H1 (cell line): ENCODE measurements at regions not wholly inside any gene's neighbourhood (a gene's known extent, or its start where the extent isn't known, plus 50 kb on each side); places are given as distances from the start of the nearest gene placed in this dataset.

ENCODE experiments used
- CTCF ChIA-PET: fragments of 300-600 bp; sonication (Branson Sonifier 250); formaldehyde crosslinking; loops from one replicate; lab custom pipeline; 2021; ENCODE audit not compliant: partially characterized antibody; lab: Charles Lee
- POLR2A ChIA-PET: fragments of 300-600 bp; sonication (Branson Sonifier 250); formaldehyde crosslinking; loops from one replicate; lab custom pipeline; 2021; ENCODE audit warnings: inconsistent platforms; ENCODE audit not compliant: partially characterized antibody; lab: Charles Lee
- DNase-seq, 2 experiments: peaks; one replicate each; pipeline versions ENCODE4 v3.0.0 to v3.0.0-alpha.2; 2010 to 2022; ENCODE audit warnings: low spot score in 2 of 2, low read depth in 1 of 2, mixed read lengths in 1 of 2
- FAIRE-seq: peaks from 2 replicates; lab custom pipeline; 2011; peaks lifted over from hg19 to GRCh38; lab: Jason Lieb, UNC
- H2AFZ ChIP-seq: 2 replicates; pipeline ENCODE4 v1.8.1; 2012; ENCODE audit warnings: low read length, inconsistent platforms
- H2AK5ac ChIP-seq: 2 replicates; pipeline ENCODE4 v1.6.1; 2013; ENCODE audit warnings: low read depth, low read length
- H2BK120ac ChIP-seq: replicated peaks from 2 replicates; pipeline ENCODE3; 2013; ENCODE audit warnings: low read depth, low read length, inconsistent platforms
- H2BK12ac ChIP-seq: 2 replicates; pipeline ENCODE4 v1.6.1; 2013; ENCODE audit warnings: low read depth, low read length
- H2BK15ac ChIP-seq: 2 replicates; pipeline ENCODE4 v1.6.1; 2013; ENCODE audit warnings: low read length
- H2BK20ac ChIP-seq: 2 replicates; pipeline ENCODE4 v1.6.1; 2013; ENCODE audit warnings: low read length
- H2BK5ac ChIP-seq: 2 replicates; pipeline ENCODE4 v1.6.1; 2013; ENCODE audit warnings: low read depth, low read length
- H3K14ac ChIP-seq: 2 replicates; pipeline ENCODE4 v1.6.1; 2013; ENCODE audit warnings: inconsistent platforms; ENCODE audit not compliant: insufficient read length
- H3K18ac ChIP-seq: 2 replicates; pipeline ENCODE4 v1.6.1; 2013; ENCODE audit warnings: low read length; ENCODE audit errors: extremely low read depth
- H3K23ac ChIP-seq: 2 replicates; pipeline ENCODE4 v1.6.1; 2013; ENCODE audit warnings: inconsistent platforms; ENCODE audit not compliant: insufficient read length
- H3K23me2 ChIP-seq: 2 replicates; pipeline ENCODE4 v1.6.1; 2013; ENCODE audit warnings: low read depth, low read length
- H3K27ac ChIP-seq: 2 replicates; pipeline ENCODE4 v1.6.1; 2011; ENCODE audit warnings: low read depth, low read length, inconsistent platforms
- H3K27me3 ChIP-seq, 4 experiments: replicated peaks in 1 of 4; 1 replicate in 1 of 4; 2 replicates in 3 of 4; pipeline versions ENCODE4 v1.6.1 to v1.8.1; 2011 to 2013; ENCODE audit warnings: low read length in 3 of 4, mild to moderate bottlenecking in 3 of 4, inconsistent platforms in 2 of 4, mixed read lengths in 2 of 4, moderate library complexity in 1 of 4; ENCODE audit not compliant: control insufficient read depth in 3 of 4, insufficient read depth in 3 of 4; ENCODE audit errors: extremely low read depth in 1 of 4
- H3K36me3 ChIP-seq, 4 experiments: 2 replicates each; pipeline versions ENCODE4 v1.6.1 to v1.8.1; 2011 to 2013; ENCODE audit warnings: mild to moderate bottlenecking in 4 of 4, low read length in 3 of 4, moderate library complexity in 2 of 4, control low read depth in 1 of 4, inconsistent platforms in 1 of 4; ENCODE audit not compliant: insufficient read depth in 4 of 4, control insufficient read depth in 2 of 4
- H3K4ac ChIP-seq: replicated peaks from 2 replicates; pipeline ENCODE3; 2013; ENCODE audit warnings: low read length, low read depth, mixed read lengths, inconsistent platforms; ENCODE audit not compliant: insufficient read length
- H3K4me1 ChIP-seq, 4 experiments: replicated peaks in 1 of 4; 1 replicate in 1 of 4; 2 replicates in 3 of 4; pipeline versions ENCODE4 v1.6.1 to v1.8.1; 2011 to 2013; ENCODE audit warnings: low read length in 3 of 4, inconsistent platforms in 2 of 4, mixed read lengths in 1 of 4; ENCODE audit not compliant: insufficient read depth in 4 of 4, control insufficient read depth in 3 of 4
- H3K4me2 ChIP-seq, 2 experiments: 2 replicates each; pipeline versions ENCODE4 v1.6.1 to v1.8.1; 2011 to 2013; ENCODE audit warnings: low read depth in 2 of 2, low read length in 2 of 2, control low read depth in 1 of 2, inconsistent platforms in 1 of 2, mild to moderate bottlenecking in 1 of 2; ENCODE audit not compliant: insufficient read depth in 1 of 2
- H3K4me3 ChIP-seq, 4 experiments: fragments of 200-600, 300-600 bp in 1 of 4; sonication (generic), shearing (Covaris generic), sonication (Bioruptor Twin) in 1 of 4; 2 replicates each; pipeline versions ENCODE4 v1.5.1 to v1.8.1; 2011 to 2016; ENCODE audit warnings: low read length in 4 of 4, low read depth in 3 of 4, control low read depth in 2 of 4, inconsistent platforms in 2 of 4, mild to moderate bottlenecking in 2 of 4, mixed read lengths in 1 of 4, moderate library complexity in 1 of 4; ENCODE audit not compliant: insufficient read depth in 2 of 4; ENCODE audit errors: extremely low read depth in 1 of 4
- H3K56ac ChIP-seq: replicated peaks from 2 replicates; pipeline ENCODE3; 2013; ENCODE audit warnings: low read depth, mild to moderate bottlenecking, mixed read lengths, low read length, inconsistent platforms; ENCODE audit not compliant: insufficient read length
- H3K79me1 ChIP-seq: 2 replicates; pipeline ENCODE4 v1.6.1; 2013; ENCODE audit warnings: low read depth, low read length, control low read depth
- H3K79me2 ChIP-seq, 2 experiments: 2 replicates each; pipeline versions ENCODE4 v1.6.1 to v1.8.1; 2012 to 2013; ENCODE audit warnings: low read length in 2 of 2, mild to moderate bottlenecking in 2 of 2, inconsistent platforms in 1 of 2; ENCODE audit not compliant: insufficient read depth in 2 of 2, control insufficient read depth in 1 of 2
- H3K9ac ChIP-seq, 4 experiments: replicated peaks in 1 of 4; 1 replicate in 1 of 4; 2 replicates in 3 of 4; pipeline versions ENCODE4 v1.6.1 to v1.8.1; 2011 to 2013; ENCODE audit warnings: low read depth in 3 of 4, low read length in 3 of 4, control low read depth in 2 of 4, mild to moderate bottlenecking in 2 of 4, moderate library complexity in 2 of 4, inconsistent platforms in 1 of 4; ENCODE audit errors: extremely low read depth in 1 of 4
- H3K9me3 ChIP-seq, 2 experiments: 2 replicates each; pipeline versions ENCODE4 v1.6.1 to v1.8.1; 2012 to 2013; ENCODE audit warnings: mild to moderate bottlenecking in 2 of 2, moderate library complexity in 2 of 2, control low read depth in 1 of 2, inconsistent platforms in 1 of 2, low read depth in 1 of 2, low read length in 1 of 2, mixed read lengths in 1 of 2; ENCODE audit not compliant: insufficient read depth in 2 of 2
- H4K20me1 ChIP-seq, 2 experiments: replicated peaks in 1 of 2; 2 replicates each; pipeline versions ENCODE3 to v1.8.1; 2011 to 2013; ENCODE audit warnings: inconsistent platforms in 2 of 2, low read length in 2 of 2, mild to moderate bottlenecking in 1 of 2; ENCODE audit not compliant: insufficient read depth in 2 of 2, control insufficient read depth in 1 of 2
- H4K5ac ChIP-seq: 2 replicates; pipeline ENCODE4 v1.6.1; 2013; ENCODE audit warnings: low read length, low read depth, mixed read lengths, inconsistent platforms; ENCODE audit not compliant: insufficient read length
- H4K8ac ChIP-seq: 2 replicates; pipeline ENCODE4 v1.8.0; 2013; ENCODE audit warnings: mild to moderate bottlenecking, moderate library complexity, low read length, inconsistent platforms; ENCODE audit not compliant: insufficient read depth; ENCODE audit errors: extremely low read depth
- H4K91ac ChIP-seq: replicated peaks from 2 replicates; pipeline ENCODE3; 2013; ENCODE audit warnings: low read length, mixed read lengths, inconsistent platforms; ENCODE audit not compliant: insufficient read length
- BCL11A ChIP-seq, 2 experiments: IDR thresholded peaks; one replicate each; pipeline ENCODE4 v1.6.1; 2011; ENCODE audit warnings: low read depth in 2 of 2, low read length in 2 of 2, mild to moderate bottlenecking in 2 of 2
- NRF1 ChIP-seq: IDR thresholded peaks from 2 replicates; pipeline ENCODE4 v1.6.1; 2011; ENCODE audit warnings: mild to moderate bottlenecking, low read depth, low read length, improper control_type of control experiment
- SP2 ChIP-seq: IDR thresholded peaks from 2 replicates; pipeline ENCODE4 v1.6.1; 2012; ENCODE audit warnings: mild to moderate bottlenecking, low read length, inconsistent platforms
- TCF12 ChIP-seq: IDR thresholded peaks from 2 replicates; pipeline ENCODE4 v1.6.1; 2011; ENCODE audit warnings: low read depth, mild to moderate bottlenecking, low read length
- USF2 ChIP-seq: IDR thresholded peaks from 2 replicates; pipeline ENCODE4 v1.6.1; 2011; ENCODE audit warnings: low read length, improper control_type of control experiment
- WGBS, 2 experiments: shearing (Covaris generic) in 1 of 2; methylation state at CpG; one replicate each; pipeline versions ENCODE4 v1.1.6 to v1.1.7; 2013 to 2015; ENCODE audit warnings: low lambda C conversion rate in 2 of 2, mixed read lengths in 2 of 2, inconsistent platforms in 1 of 2, low coverage in 1 of 2, missing lambda C conversion rate in 1 of 2; ENCODE audit not compliant: insufficient replicate concordance in 2 of 2, insufficient coverage in 1 of 2, insufficient read length in 1 of 2; ENCODE audit errors: extremely low coverage in 1 of 2, missing lambda C conversion rate in 1 of 2; 5-methylcytosine and 5-hydroxymethylcytosine counted together

- H3K79me2 ChIP-seq, result no peaks in the 10 kb centered on the region
- CTCF ChIA-PET, result interaction anchor here (1.6 kb wide), 1 partner anchor 83 kb away, joined by 3 read pairs; no protein-coding TSS in a partner anchor
- H2BK15ac ChIP-seq, result no peak overlapping the region
- H3K23me2 ChIP-seq, result no peaks in the 10 kb centered on the region
- H2BK12ac ChIP-seq, result no peak overlapping the region
- POLR2A ChIA-PET, result no interaction called here
- no peak overlapping the region for H3K18ac ChIP-seq
- no peaks in the 10 kb centered on the region for H4K20me1 ChIP-seq
- H3K4ac ChIP-seq, result no peak overlapping the region
- H2BK20ac ChIP-seq, result no peak overlapping the region
- H4K8ac ChIP-seq, result no peak overlapping the region
- no peaks in the 10 kb centered on the region for H3K9me3 ChIP-seq
- H3K9ac ChIP-seq, result no peak overlapping the region
- no peaks in the 10 kb centered on the region for H3K79me1 ChIP-seq
- H3K4me1 ChIP-seq, result no peaks in the 10 kb centered on the region
- H3K23ac ChIP-seq, result no peak overlapping the region
- no peak overlapping the region for H4K91ac ChIP-seq
- H2BK5ac ChIP-seq, result no peak overlapping the region
- H3K4me3 ChIP-seq, result no peak overlapping the region
- WGBS, 2 experiments, result 92% methylated on average over 8 of the region's 8 CpGs; no CpG with 5 or more reads in 1 of the 2 experiments
- no peak overlapping the region for H3K14ac ChIP-seq
- H4K5ac ChIP-seq, result no peak overlapping the region
- H2BK120ac ChIP-seq, result no peak overlapping the region
- no peak overlapping the region for H3K56ac ChIP-seq
- FAIRE-seq, result no peak
- H3K4me2 ChIP-seq, result no peak overlapping the region
- no peaks in the 10 kb centered on the region for H3K27me3 ChIP-seq
- H2AK5ac ChIP-seq, result no peak overlapping the region
- H2AFZ ChIP-seq, result no peak overlapping the region
- H3K27ac ChIP-seq, result no peak overlapping the region
- no peaks in the 10 kb centered on the region for H3K36me3 ChIP-seq
- DNase-seq, result no peak
- TF ChIP-seq BCL11A (IDR thresholded peaks at IDR 0.05; ENCODE audit: low read depth in 2 of 2, low read length in 2 of 2), result no peak
- TF ChIP-seq NRF1, result no peak
- no peak for TF ChIP-seq USF2
- TF ChIP-seq SP2, result no peak
- TF ChIP-seq TCF12, result no peak
Measured at GRCh38 chr2:147438882-147439281, 405.9 kb upstream of the ACVR2A start.
